ENCODE measurements at regions not wholly inside any gene's neighbourhood (a gene's known extent, or its start where the extent isn't known, plus 50 kb on each side); places are given as distances from the start of the nearest gene placed in this dataset.

GRCh38 chr10:22846294-22846693 is 81.6 kb upstream of the ARMC3 start:
- TF ChIP-seq CTCF (IDR thresholded peaks at IDR 0.05; ENCODE audit: low read depth, low read length): no peak
- TF ChIP-seq EZH2phosphoT487 (IDR thresholded peaks at IDR 0.05; ENCODE audit: low read depth): no peak
